Karpas-422 (cell line): ENCODE measurements at regions not wholly inside any gene's neighbourhood (a gene's known extent, or its start where the extent isn't known, plus 50 kb on each side); places are given as distances from the start of the nearest gene placed in this dataset.
"Not testable (repeated sequence)": the region's sequence is repeated elsewhere in the genome, so short reads cannot be mapped to it uniquely, and the experiment has no call there.

Source experiments
- DNase-seq: peaks from one replicate; pipeline ENCODE4 v3.0.0-alpha.2; 2015
- H2AFZ ChIP-seq: fragments of 200-600 bp; sonication (generic); 2 replicates; pipeline ENCODE4 v1.6.1; 2014; ENCODE audit warnings: antibody characterized with exemption, low read length, mixed read lengths
- H3K27ac ChIP-seq: fragments of 200-600 bp; sonication (generic); 2 replicates; pipeline ENCODE4 v1.5.1; 2014; ENCODE audit warnings: mild to moderate bottlenecking, low read length, moderate library complexity
- H3K27me3 ChIP-seq: fragments of 200-600 bp; sonication (generic); 2 replicates; pipeline ENCODE4 v1.6.1; 2014; ENCODE audit warnings: low read length, mixed read lengths
- H3K36me3 ChIP-seq: fragments of 200-600 bp; sonication (generic); 2 replicates; pipeline ENCODE4 v1.6.1; 2014; ENCODE audit warnings: low read length, mixed read lengths; ENCODE audit not compliant: insufficient read depth
- H3K4me1 ChIP-seq: fragments of 200-600 bp; sonication (generic); 2 replicates; pipeline ENCODE4 v1.6.1; 2014; ENCODE audit warnings: mild to moderate bottlenecking, low read length, mixed read lengths
- H3K4me2 ChIP-seq: fragments of 200-600 bp; sonication (generic); 2 replicates; pipeline ENCODE4 v1.6.1; 2014; ENCODE audit warnings: low read length, low read depth, mild to moderate bottlenecking; ENCODE audit not compliant: poor library complexity, severe bottlenecking
- H3K4me3 ChIP-seq: fragments of 200-600 bp; sonication (generic); 2 replicates; pipeline ENCODE4 v1.5.1; 2014; ENCODE audit warnings: mild to moderate bottlenecking, antibody characterized with exemption, low read length, mixed read lengths
- H3K79me2 ChIP-seq: fragments of 200-600 bp; sonication (generic); 2 replicates; pipeline ENCODE4 v1.6.1; 2014; ENCODE audit warnings: mild to moderate bottlenecking, low read length, mixed read lengths
- H3K9ac ChIP-seq: fragments of 200-600 bp; sonication (generic); 2 replicates; pipeline ENCODE4 v1.6.0; 2014; ENCODE audit warnings: low read length
- H3K9me2 ChIP-seq: fragments of 200-600 bp; sonication (generic), shearing (Covaris generic); replicated peaks from 2 replicates; pipeline ENCODE4 v1.6.0; 2014; ENCODE audit warnings: mild to moderate bottlenecking, low read length, moderate library complexity; ENCODE audit not compliant: insufficient read depth
- H3K9me3 ChIP-seq: fragments of 300-700, 200-600 bp; sonication (generic); 2 replicates; pipeline ENCODE4 v1.6.1; 2014; ENCODE audit warnings: low read length, mixed read lengths
- H4K20me1 ChIP-seq: fragments of 200-600 bp; sonication (generic); 2 replicates; pipeline ENCODE4 v1.6.1; 2014; ENCODE audit warnings: mild to moderate bottlenecking, antibody characterized with exemption, low read length, low read depth; ENCODE audit not compliant: insufficient read depth

GRCh38 chr5:92835712-92836111 lies 745.3 kb downstream of the NR2F1-AS1 start:
- Histone ChIP-seq H3K9ac (no peak overlapping the region), H3K27me3 (no peaks in the 10 kb centered on the region), H2AFZ (no peak overlapping the region), H3K9me2 (no peaks in the 10 kb centered on the region), H4K20me1 (no peaks in the 10 kb centered on the region), H3K9me3 (no peaks in the 10 kb centered on the region; the same call in 1 of the 2 replicates), H3K4me2 (no peak overlapping the region), H3K36me3 (no peaks in the 10 kb centered on the region), H3K27ac (no peak overlapping the region), H3K79me2 (no peaks in the 10 kb centered on the region), H3K4me3 (no peak overlapping the region), H3K4me1 (no peaks in the 10 kb centered on the region)
- no peak for DNase-seq

- H3K9ac ChIP-seq, H3K36me3 ChIP-seq, H3K4me1 ChIP-seq, H3K27ac ChIP-seq, H3K79me2 ChIP-seq, H3K4me2 ChIP-seq, DNase-seq, H3K4me3 ChIP-seq, H3K9me3 ChIP-seq, H4K20me1 ChIP-seq, H2AFZ ChIP-seq, H3K27me3 ChIP-seq, H3K9me2 ChIP-seq: not testable (repeated sequence)
Measured at GRCh38 chr5:92823551-92823950, 757.5 kb downstream of the NR2F1-AS1 start.

- Histone ChIP-seq H3K9ac (no peak overlapping the region), H3K27me3 (no peaks in the 10 kb centered on the region), H3K9me3 (no peaks in the 10 kb centered on the region), H3K4me1 (no peaks in the 10 kb centered on the region), H4K20me1 (no peaks in the 10 kb centered on the region), H3K4me2 (no peak overlapping the region), H2AFZ (no peak overlapping the region), H3K9me2 (no peaks in the 10 kb centered on the region), H3K4me3 (no peak overlapping the region), H3K27ac (no peak overlapping the region), H3K36me3 (no peaks in the 10 kb centered on the region), H3K79me2 (no peaks in the 10 kb centered on the region)
- no peak for DNase-seq
Measured at GRCh38 chr5:92822183-92822582, 758.8 kb downstream of the NR2F1-AS1 start.

DNA sequence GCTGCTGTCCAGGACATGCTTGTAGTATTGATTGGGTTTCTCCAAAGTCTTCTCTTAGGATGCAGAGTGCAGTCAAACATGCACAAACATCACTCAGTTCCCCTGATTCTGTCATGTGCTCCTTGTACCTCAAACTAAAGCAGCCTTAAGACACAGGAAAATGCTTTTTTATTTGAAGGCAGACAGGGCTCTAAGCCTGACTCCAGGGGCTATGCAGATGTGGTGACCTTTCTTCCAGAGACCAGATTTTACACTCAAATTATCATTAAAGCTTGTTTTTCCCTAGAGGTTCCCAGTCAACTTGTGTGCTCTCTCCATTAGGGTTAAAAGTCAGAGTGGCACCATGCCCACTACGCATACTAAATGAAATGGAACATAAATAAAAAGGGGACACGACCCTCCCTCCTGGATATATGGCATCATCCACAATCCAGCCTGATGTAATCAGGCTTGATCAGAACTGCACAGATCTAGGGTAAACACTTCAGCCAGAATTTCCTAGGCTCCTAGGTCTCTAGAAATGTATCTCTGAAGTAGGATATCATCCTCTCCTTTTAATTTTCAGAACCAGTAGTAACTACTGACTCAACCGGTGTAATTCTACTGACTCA lies 771.1 kb downstream of the NR2F1-AS1 start:
- H3K36me3 ChIP-seq, result no peaks in the 10 kb centered on the region
- H3K4me3 ChIP-seq, result no peak overlapping the region
- H3K27ac ChIP-seq, result no peak overlapping the region
- no peaks in the 10 kb centered on the region for H3K9me2 ChIP-seq
- peaks cover 21% of the 10 kb centered on the region for H3K9me3 ChIP-seq
- H3K79me2 ChIP-seq, result no peaks in the 10 kb centered on the region
- no peak for DNase-seq
- no peak overlapping the region for H3K9ac ChIP-seq
- no peak overlapping the region for H3K4me2 ChIP-seq
- no peaks in the 10 kb centered on the region for H4K20me1 ChIP-seq
- no peaks in the 10 kb centered on the region for H3K4me1 ChIP-seq
- H2AFZ ChIP-seq, result no peak overlapping the region
- no peaks in the 10 kb centered on the region for H3K27me3 ChIP-seq

- Histone ChIP-seq H3K27me3 (no peaks in the 10 kb centered on the region), H3K4me3 (no peak overlapping the region), H3K36me3 (no peaks in the 10 kb centered on the region), H3K79me2 (no peaks in the 10 kb centered on the region), H3K9ac (no peak overlapping the region), H3K9me2 (no peaks in the 10 kb centered on the region), H3K4me2 (no peak overlapping the region), H3K4me1 (no peaks in the 10 kb centered on the region), H2AFZ (no peak overlapping the region), H3K27ac (no peak overlapping the region), H4K20me1 (no peaks in the 10 kb centered on the region), H3K9me3 (peaks cover 26% of the 10 kb centered on the region)
- no peak for DNase-seq
Measured at GRCh38 chr5:92808474-92808873, 772.5 kb downstream of the NR2F1-AS1 start.

DNA sequence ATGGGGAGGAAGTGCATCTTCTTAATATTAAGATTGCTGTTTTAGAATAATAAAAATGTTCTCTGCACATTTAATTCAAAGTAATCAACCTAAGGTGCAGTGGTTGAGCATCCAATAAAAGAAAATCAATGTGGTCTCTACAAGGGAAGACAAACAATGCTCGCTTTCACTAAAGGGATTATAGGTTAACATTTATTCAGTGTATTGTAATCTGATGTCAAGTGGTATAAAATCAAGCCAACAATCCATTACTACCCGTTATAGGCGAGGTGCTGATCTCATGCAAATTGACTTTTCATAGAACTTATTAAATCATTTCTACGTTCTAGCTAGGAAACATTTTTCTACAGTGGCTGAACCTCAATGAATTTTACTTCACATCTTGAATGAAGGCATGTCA lies 773.9 kb downstream of the NR2F1-AS1 start:
- Histone ChIP-seq H3K4me2 (no peak overlapping the region), H3K4me1 (no peaks in the 10 kb centered on the region), H3K79me2 (no peaks in the 10 kb centered on the region), H3K9me3 (peaks cover 29% of the 10 kb centered on the region; the same call in 1 of the 2 replicates), H3K27ac (no peak overlapping the region), H3K27me3 (no peaks in the 10 kb centered on the region), H4K20me1 (no peaks in the 10 kb centered on the region), H3K9ac (no peak overlapping the region), H3K4me3 (no peak overlapping the region), H3K9me2 (no peaks in the 10 kb centered on the region), H3K36me3 (no peaks in the 10 kb centered on the region), H2AFZ (no peak overlapping the region)
- DNase-seq, result no peak

DNA sequence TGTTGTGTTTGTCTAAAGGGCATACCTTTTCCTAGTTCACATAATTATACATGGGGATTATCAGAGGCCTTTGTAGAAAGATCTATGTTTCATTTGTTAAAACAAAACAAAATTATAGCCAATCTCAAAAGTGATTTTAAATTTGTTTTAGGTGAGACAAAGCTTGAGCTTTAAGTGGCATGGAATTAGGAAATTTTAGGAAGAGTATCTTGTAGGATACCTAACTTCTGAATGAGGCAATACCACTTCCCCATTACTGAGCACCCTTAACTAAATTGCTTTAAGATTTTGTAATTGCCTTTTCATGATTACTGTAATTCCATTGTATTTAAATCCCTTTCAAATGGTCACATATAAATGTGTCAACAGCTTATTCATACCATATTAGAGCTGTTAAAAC lies 775.6 kb downstream of the NR2F1-AS1 start:
- Histone ChIP-seq H3K27me3 (no peaks in the 10 kb centered on the region), H3K79me2 (no peaks in the 10 kb centered on the region), H3K9me3 (peaks cover 29% of the 10 kb centered on the region; the same call in 1 of the 2 replicates), H3K27ac (no peak overlapping the region), H3K9ac (no peak overlapping the region), H3K36me3 (no peaks in the 10 kb centered on the region), H3K4me2 (no peak overlapping the region), H3K4me3 (no peak overlapping the region), H3K4me1 (no peaks in the 10 kb centered on the region), H4K20me1 (no peaks in the 10 kb centered on the region), H3K9me2 (no peaks in the 10 kb centered on the region), H2AFZ (no peak overlapping the region)
- DNase-seq, result no peak

GRCh38 chr5:92801911-92802310 lies 779.1 kb downstream of the NR2F1-AS1 start:
- Histone ChIP-seq H3K4me2 (no peak overlapping the region), H4K20me1 (no peaks in the 10 kb centered on the region), H3K4me3 (no peak overlapping the region), H3K4me1 (no peaks in the 10 kb centered on the region), H3K79me2 (no peaks in the 10 kb centered on the region), H3K9me2 (no peaks in the 10 kb centered on the region), H3K36me3 (no peaks in the 10 kb centered on the region), H2AFZ (no peak overlapping the region), H3K27ac (no peak overlapping the region), H3K9ac (no peak overlapping the region), H3K27me3 (no peaks in the 10 kb centered on the region), H3K9me3 (peaks cover 36% of the 10 kb centered on the region)
- no peak for DNase-seq

- no peak for DNase-seq
- H2AFZ ChIP-seq, result no peak overlapping the region
Measured at GRCh38 chr5:92800365-92800764, 780.7 kb downstream of the NR2F1-AS1 start.

More at GRCh38 chr5:92800365-92800764, 780.7 kb downstream of the NR2F1-AS1 start:
- Histone ChIP-seq H3K9me2 (no peaks in the 10 kb centered on the region), H3K4me3 (no peak overlapping the region), H3K9me3 (peaks cover 31% of the 10 kb centered on the region), H3K4me1 (no peaks in the 10 kb centered on the region), H3K27me3 (no peaks in the 10 kb centered on the region), H3K9ac (no peak overlapping the region), H3K4me2 (no peak overlapping the region), H4K20me1 (no peaks in the 10 kb centered on the region), H3K36me3 (no peaks in the 10 kb centered on the region), H3K27ac (no peak overlapping the region), H3K79me2 (no peaks in the 10 kb centered on the region)
